DOHH2 (cell line): ENCODE measurements at regions not wholly inside any gene's neighbourhood (a gene's known extent, or its start where the extent isn't known, plus 50 kb on each side); places are given as distances from the start of the nearest gene placed in this dataset.
"Not testable (repeated sequence)": the region's sequence is repeated elsewhere in the genome, so short reads cannot be mapped to it uniquely, and the experiment has no call there.

Experiments
- CTCF ChIP-seq: fragments of 200-600 bp; sonication (generic); IDR thresholded peaks from one replicate; pipeline ENCODE4 v1.5.1; 2014; ENCODE audit warnings: antibody characterized with exemption, mild to moderate bottlenecking, low read depth, low read length; ENCODE audit not compliant: poor library complexity, severe bottlenecking
- EZH2phosphoT487 ChIP-seq: fragments of 200-600 bp; sonication (generic); IDR thresholded peaks from 2 replicates; pipeline ENCODE4 v1.6.1; 2017; ENCODE audit warnings: borderline replicate concordance, mild to moderate bottlenecking, antibody characterized with exemption, low read length, moderate library complexity, mixed read lengths

DNA sequence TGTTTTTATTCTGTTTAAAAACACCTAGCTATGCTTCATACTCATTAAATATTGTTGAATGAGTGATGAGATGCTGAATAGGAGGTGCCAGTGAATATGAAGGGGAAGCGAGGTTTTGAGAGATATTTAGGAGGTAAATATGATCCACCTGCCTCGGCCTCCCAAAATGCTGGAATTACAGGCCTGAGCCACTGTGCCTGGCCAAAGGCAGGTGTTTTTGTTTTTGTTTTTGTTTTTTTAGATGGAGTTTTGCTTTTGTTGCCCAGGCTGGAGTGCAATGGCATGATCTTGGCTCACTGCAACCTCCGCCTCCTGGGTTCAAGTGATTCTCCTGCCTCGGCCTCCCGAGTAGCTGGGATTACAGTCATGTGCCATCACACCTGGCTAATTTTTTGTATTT is 75.3 kb upstream of the VKORC1L1 start:
- not testable (repeated sequence) for TF ChIP-seq CTCF, EZH2phosphoT487
